ENCODE measurements at regions not wholly inside any gene's neighbourhood (a gene's known extent, or its start where the extent isn't known, plus 50 kb on each side); places are given as distances from the start of the nearest gene placed in this dataset.

DNA sequence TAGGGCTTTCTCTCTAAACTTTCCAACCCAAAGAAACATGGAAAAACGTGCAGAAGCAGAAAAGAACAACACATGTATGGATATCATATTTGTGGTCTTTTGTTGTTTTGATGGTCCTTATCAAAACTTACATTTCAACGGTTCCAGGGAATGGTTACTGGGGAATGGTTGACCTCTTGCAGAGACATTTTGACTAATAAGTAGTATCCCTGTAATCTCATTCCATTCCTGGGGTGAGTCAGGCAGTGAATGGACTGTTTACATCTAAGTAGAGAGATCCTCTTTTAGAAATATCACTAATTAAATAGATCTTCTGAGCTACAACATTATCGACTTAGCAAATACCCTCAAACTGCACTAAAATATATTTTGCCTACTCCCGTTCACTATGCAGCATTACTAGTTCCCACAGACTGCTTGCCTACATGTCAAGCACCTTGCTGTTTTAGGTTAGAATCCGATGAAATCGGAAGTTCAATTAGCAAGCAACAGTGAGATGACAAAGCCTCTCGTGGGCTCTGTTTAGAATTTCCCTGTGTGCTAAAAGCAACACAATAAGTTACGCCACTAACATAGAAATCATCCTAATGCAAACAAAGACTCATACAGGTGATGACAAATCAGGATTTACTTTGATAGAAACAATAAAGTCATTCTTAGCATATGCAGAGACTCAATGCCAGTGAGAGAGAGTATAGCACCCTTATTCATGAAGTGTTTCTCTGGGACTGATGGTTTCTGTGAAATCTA is 797.7 kb upstream of the ARGLU1 start:
- TF ChIP-seq, protein P1, sequence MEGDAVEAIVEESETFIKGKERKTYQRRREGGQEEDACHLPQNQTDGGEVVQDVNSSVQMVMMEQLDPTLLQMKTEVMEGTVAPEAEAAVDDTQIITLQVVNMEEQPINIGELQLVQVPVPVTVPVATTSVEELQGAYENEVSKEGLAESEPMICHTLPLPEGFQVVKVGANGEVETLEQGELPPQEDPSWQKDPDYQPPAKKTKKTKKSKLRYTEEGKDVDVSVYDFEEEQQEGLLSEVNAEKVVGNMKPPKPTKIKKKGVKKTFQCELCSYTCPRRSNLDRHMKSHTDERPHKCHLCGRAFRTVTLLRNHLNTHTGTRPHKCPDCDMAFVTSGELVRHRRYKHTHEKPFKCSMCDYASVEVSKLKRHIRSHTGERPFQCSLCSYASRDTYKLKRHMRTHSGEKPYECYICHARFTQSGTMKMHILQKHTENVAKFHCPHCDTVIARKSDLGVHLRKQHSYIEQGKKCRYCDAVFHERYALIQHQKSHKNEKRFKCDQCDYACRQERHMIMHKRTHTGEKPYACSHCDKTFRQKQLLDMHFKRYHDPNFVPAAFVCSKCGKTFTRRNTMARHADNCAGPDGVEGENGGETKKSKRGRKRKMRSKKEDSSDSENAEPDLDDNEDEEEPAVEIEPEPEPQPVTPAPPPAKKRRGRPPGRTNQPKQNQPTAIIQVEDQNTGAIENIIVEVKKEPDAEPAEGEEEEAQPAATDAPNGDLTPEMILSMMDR (IDR thresholded peaks at IDR 0.05), result no peak
- no peak for TF ChIP-seq POLR2A (IDR thresholded peaks at IDR 0.05)

Measured in breast epithelium (tissue), 3 donors.